ENCODE measurements at regions not wholly inside any gene's neighbourhood (a gene's known extent, or its start where the extent isn't known, plus 50 kb on each side); places are given as distances from the start of the nearest gene placed in this dataset.

- intact Hi-C loops (cut with micrococcal nuclease; ENCODE audit: unreplicated experiment): no loop called here
- H3K4me2 ChIP-seq (ENCODE audit: low read length): no peak overlapping the region
- H3K4me3 ChIP-seq (ENCODE audit: low read depth, low read length, poor library complexity, severe bottlenecking): no peak overlapping the region
- no peak overlapping the region for H3K27ac ChIP-seq (ENCODE audit: low read depth, low read length, poor library complexity, severe bottlenecking)
- no peak for DNase-seq (ENCODE audit: low spot score)
- H3K79me2 ChIP-seq (ENCODE audit: insufficient read depth, low read depth, low read length): no peaks in the 10 kb centered on the region
- no peak overlapping the region for H2AFZ ChIP-seq (ENCODE audit: low read length)
- TF ChIP-seq EZH2phosphoT487 (IDR thresholded peaks at IDR 0.05; ENCODE audit: borderline replicate concordance, low read depth, low read length): no peak
- no peak for TF ChIP-seq CTCF (conservative IDR thresholded peaks at IDR 0.05; ENCODE audit: low read length)
- ChIA-PET CTCF (ENCODE audit: unreplicated experiment) (no interaction called here), POLR2A (interaction anchor here (0.5 kb wide), 1 partner anchor 17 kb away, joined by 3 read pairs; no protein-coding TSS in a partner anchor)
- no TSS peak for BruUV-seq (replicated peaks)
- H3K36me3 ChIP-seq (ENCODE audit: insufficient read depth, low read length): no peaks in the 10 kb centered on the region
- no peaks in the 10 kb centered on the region for H3K9me2 ChIP-seq (ENCODE audit: insufficient read depth, low read length)
- H3K4me1 ChIP-seq (ENCODE audit: insufficient read depth, low read length, poor library complexity, severe bottlenecking): no peaks in the 10 kb centered on the region
- no peaks in the 10 kb centered on the region for H4K20me1 ChIP-seq (ENCODE audit: insufficient read depth, low read length)
- H3K9me3 ChIP-seq (ENCODE audit: low read length): no peaks in the 10 kb centered on the region
These were observed 460.0 kb upstream of the BRINP1 start for GRCh38 chr9:119829186-119829585.

- ChIA-PET CTCF (ENCODE audit: unreplicated experiment) (no interaction called here), POLR2A (no interaction called here)
- Histone ChIP-seq H3K9me2 (ENCODE audit: insufficient read depth, low read length) (no peaks in the 10 kb centered on the region), H3K4me3 (ENCODE audit: low read depth, low read length, poor library complexity, severe bottlenecking) (no peak overlapping the region), H3K27ac (ENCODE audit: low read depth, low read length, poor library complexity, severe bottlenecking) (no peak overlapping the region), H4K20me1 (ENCODE audit: insufficient read depth, low read length) (no peaks in the 10 kb centered on the region), H3K4me2 (ENCODE audit: low read length) (no peak overlapping the region), H3K9me3 (ENCODE audit: low read length) (no peaks in the 10 kb centered on the region), H2AFZ (ENCODE audit: low read length) (no peak overlapping the region), H3K4me1 (ENCODE audit: insufficient read depth, low read length, poor library complexity, severe bottlenecking) (no peaks in the 10 kb centered on the region), H3K79me2 (ENCODE audit: insufficient read depth, low read depth, low read length) (no peaks in the 10 kb centered on the region), H3K36me3 (ENCODE audit: insufficient read depth, low read length) (no peaks in the 10 kb centered on the region)
- TF ChIP-seq CTCF (conservative IDR thresholded peaks at IDR 0.05; ENCODE audit: low read length) (no peak), EZH2phosphoT487 (IDR thresholded peaks at IDR 0.05; ENCODE audit: borderline replicate concordance, low read depth, low read length) (no peak)
- BruUV-seq (replicated peaks): no TSS peak
- intact Hi-C loops (cut with micrococcal nuclease; ENCODE audit: unreplicated experiment): no loop called here
- no peak for DNase-seq (ENCODE audit: low spot score)
These were observed 458.3 kb upstream of the BRINP1 start for GRCh38 chr9:119827526-119827925.

- no TSS peak for BruUV-seq (replicated peaks)
- Histone ChIP-seq H3K9me3 (ENCODE audit: low read length) (no peaks in the 10 kb centered on the region), H3K36me3 (ENCODE audit: insufficient read depth, low read length) (no peaks in the 10 kb centered on the region), H3K9me2 (ENCODE audit: insufficient read depth, low read length) (no peaks in the 10 kb centered on the region), H3K4me2 (ENCODE audit: low read length) (no peak overlapping the region), H3K79me2 (ENCODE audit: insufficient read depth, low read depth, low read length) (no peaks in the 10 kb centered on the region), H3K27ac (ENCODE audit: low read depth, low read length, poor library complexity, severe bottlenecking) (no peak overlapping the region), H4K20me1 (ENCODE audit: insufficient read depth, low read length) (no peaks in the 10 kb centered on the region), H2AFZ (ENCODE audit: low read length) (no peak overlapping the region), H3K4me3 (ENCODE audit: low read depth, low read length, poor library complexity, severe bottlenecking) (no peak overlapping the region), H3K4me1 (ENCODE audit: insufficient read depth, low read length, poor library complexity, severe bottlenecking) (no peaks in the 10 kb centered on the region)
- POLR2A ChIA-PET: no interaction called here
- TF ChIP-seq EZH2phosphoT487 (IDR thresholded peaks at IDR 0.05; ENCODE audit: borderline replicate concordance, low read depth, low read length) (no peak), CTCF (conservative IDR thresholded peaks at IDR 0.05; ENCODE audit: low read length) (no peak)
- intact Hi-C loops (cut with micrococcal nuclease; ENCODE audit: unreplicated experiment): no loop called here
- DNase-seq (ENCODE audit: low spot score): no peak
- CTCF ChIA-PET (ENCODE audit: unreplicated experiment): no interaction called here
These were observed 457.9 kb upstream of the BRINP1 start for GRCh38 chr9:119827126-119827525.

Measured in OCI-LY7 (cell line).